Uterus (tissue), 2 donors: ENCODE measurements at regions not wholly inside any gene's neighbourhood (a gene's known extent, or its start where the extent isn't known, plus 50 kb on each side); places are given as distances from the start of the nearest gene placed in this dataset.
"Not testable (repeated sequence)": the region's sequence is repeated elsewhere in the genome, so short reads cannot be mapped to it uniquely, and the experiment has no call there.

Experiments used
- CTCF ChIP-seq, 4 experiments: fragments of 200-600 bp in 2 of 4; fragments of 450-650 bp in 2 of 4; sonication (generic) in 2 of 4; IDR thresholded peaks; one replicate each; pipeline ENCODE4 v1.5.1; 2016 to 2019; ENCODE audit warnings: antibody characterized with exemption in 4 of 4, mild to moderate bottlenecking in 2 of 4, moderate library complexity in 1 of 4
- POLR2A ChIP-seq, 2 donors: fragments of 450-650 bp; IDR thresholded peaks; one replicate each; pipeline ENCODE4 v1.6.1; 2016; ENCODE audit warnings: antibody characterized with exemption in 2 of 2, mild to moderate bottlenecking in 1 of 2, moderate library complexity in 1 of 2

GRCh38 chr3:125685741-125686140 lies 90.4 kb upstream of the OSBPL11 start:
- not testable (repeated sequence) for TF ChIP-seq CTCF, POLR2A (IDR thresholded peaks at IDR 0.05)
